ENCODE measurements at regions not wholly inside any gene's neighbourhood (a gene's known extent, or its start where the extent isn't known, plus 50 kb on each side); places are given as distances from the start of the nearest gene placed in this dataset.

GRCh38 chr5:89179731-89180130, 296.7 kb upstream of the MEF2C start:
- H4K91ac ChIP-seq (replicated peaks; ENCODE audit: insufficient read length, low read length), result no peak overlapping the region
- no peaks in the 10 kb centered on the region for H3K79me1 ChIP-seq (ENCODE audit: low read depth, low read length)
- H4K8ac ChIP-seq (ENCODE audit: extremely low read depth, insufficient read depth, low read length), result no peak overlapping the region
- no peaks in the 10 kb centered on the region for H3K4me1 ChIP-seq (replicated peaks in 1 of 4; ENCODE audit: control insufficient read depth in 3 of 4, insufficient read depth in 4 of 4, low read length in 3 of 4)
- no peaks in the 10 kb centered on the region for H3K79me2 ChIP-seq (ENCODE audit: control insufficient read depth in 1 of 2, insufficient read depth in 2 of 2, low read length in 2 of 2)
- no peak overlapping the region for H3K18ac ChIP-seq (ENCODE audit: extremely low read depth, low read length)
- no peak overlapping the region for H2BK20ac ChIP-seq (ENCODE audit: low read length)
- H3K23ac ChIP-seq (ENCODE audit: insufficient read length), result no peak overlapping the region
- H2BK120ac ChIP-seq (replicated peaks; ENCODE audit: low read depth, low read length), result no peak overlapping the region
- no peaks in the 10 kb centered on the region for H3K9me3 ChIP-seq (ENCODE audit: insufficient read depth in 2 of 2, low read depth in 1 of 2, low read length in 1 of 2)
- FAIRE-seq, result no peak
- ChIA-PET CTCF (ENCODE audit: partially characterized antibody) (no interaction called here), POLR2A (ENCODE audit: partially characterized antibody) (no interaction called here)
- no peak overlapping the region for H2BK15ac ChIP-seq (ENCODE audit: low read length)
- H3K23me2 ChIP-seq (ENCODE audit: low read depth, low read length), result no peaks in the 10 kb centered on the region; the same call in 1 of the 2 replicates
- H3K4ac ChIP-seq (replicated peaks; ENCODE audit: insufficient read length, low read depth, low read length), result no peak overlapping the region
- no peaks in the 10 kb centered on the region for H4K20me1 ChIP-seq (replicated peaks in 1 of 2; ENCODE audit: control insufficient read depth in 1 of 2, insufficient read depth in 2 of 2, low read length in 2 of 2)
- no peak overlapping the region for H3K4me2 ChIP-seq (ENCODE audit: insufficient read depth in 1 of 2, low read depth in 2 of 2, low read length in 2 of 2)
- no peak overlapping the region for H3K56ac ChIP-seq (replicated peaks; ENCODE audit: insufficient read length, low read depth, low read length)
- no peaks in the 10 kb centered on the region for H3K27me3 ChIP-seq (replicated peaks in 1 of 4; ENCODE audit: control insufficient read depth in 3 of 4, extremely low read depth in 1 of 4, insufficient read depth in 3 of 4, low read length in 3 of 4)
- no peak for DNase-seq (ENCODE audit: low read depth in 1 of 2, low spot score in 2 of 2)
- H3K27ac ChIP-seq (ENCODE audit: low read depth, low read length), result no peak overlapping the region
- H3K9ac ChIP-seq (replicated peaks in 1 of 4; ENCODE audit: extremely low read depth in 1 of 4, low read depth in 3 of 4, low read length in 3 of 4), result no peak overlapping the region
- H2AK5ac ChIP-seq (ENCODE audit: low read depth, low read length), result no peak overlapping the region
- H2AFZ ChIP-seq (ENCODE audit: low read length), result no peak overlapping the region
- no peak overlapping the region for H3K4me3 ChIP-seq (ENCODE audit: extremely low read depth in 1 of 4, insufficient read depth in 2 of 4, low read depth in 3 of 4, low read length in 4 of 4)
- H3K14ac ChIP-seq (ENCODE audit: insufficient read length), result no peak overlapping the region
- no peak overlapping the region for H2BK12ac ChIP-seq (ENCODE audit: low read depth, low read length)
- no peaks in the 10 kb centered on the region for H3K36me3 ChIP-seq (ENCODE audit: control insufficient read depth in 2 of 4, insufficient read depth in 4 of 4, low read length in 3 of 4)
- no peak overlapping the region for H4K5ac ChIP-seq (ENCODE audit: insufficient read length, low read depth, low read length)
- WGBS, 2 experiments (ENCODE audit: extremely low coverage in 1 of 2, insufficient coverage in 1 of 2, insufficient read length in 1 of 2, insufficient replicate concordance in 2 of 2, low coverage in 1 of 2, low lambda C conversion rate in 2 of 2, missing lambda C conversion rate in 1 of 2), result 91% methylated on average over 3 of the region's 3 CpGs; no CpG with 5 or more reads in 1 of the 2 experiments
- no peak overlapping the region for H2BK5ac ChIP-seq (ENCODE audit: low read depth, low read length)
- TF ChIP-seq KDM4A (IDR thresholded peaks at IDR 0.05; ENCODE audit: low read depth, low read length, severe bottlenecking), result no peak
- no peak for TF ChIP-seq CHD1 (IDR thresholded peaks at IDR 0.05; ENCODE audit: low read depth, low read length)
- no peak for TF ChIP-seq EP300 (IDR thresholded peaks at IDR 0.05; ENCODE audit: borderline replicate concordance in 1 of 2, low read depth in 2 of 2, low read length in 2 of 2)
- no peak for TF ChIP-seq POU5F1 (IDR thresholded peaks at IDR 0.05; ENCODE audit: low read depth, low read length)
- TF ChIP-seq E2F6 (IDR thresholded peaks at IDR 0.05), result no peak
- no peak for TF ChIP-seq BCL11A (IDR thresholded peaks at IDR 0.05; ENCODE audit: low read depth in 2 of 2, low read length in 2 of 2)
- no peak for TF ChIP-seq RNF2 (IDR thresholded peaks at IDR 0.05; ENCODE audit: borderline replicate concordance, low read depth, low read length, missing control alignments, poor library complexity, severe bottlenecking)
- no peak for TF ChIP-seq CBX8 (IDR thresholded peaks at IDR 0.05; ENCODE audit: borderline replicate concordance, low read depth, low read length)
- no peak for TF ChIP-seq JUND (IDR thresholded peaks at IDR 0.05; ENCODE audit: low read length)
- TF ChIP-seq SAP30 (IDR thresholded peaks at IDR 0.05; ENCODE audit: insufficient read depth, insufficient replicate concordance, low read length), result no peak
- no peak for TF ChIP-seq KDM5A (IDR thresholded peaks at IDR 0.05; ENCODE audit: low read length)
- no peak for TF ChIP-seq YY1 (IDR thresholded peaks at IDR 0.05; ENCODE audit: low read depth, low read length)
- TF ChIP-seq TCF12 (IDR thresholded peaks at IDR 0.05; ENCODE audit: low read depth, low read length), result no peak
- TF ChIP-seq JUN (IDR thresholded peaks at IDR 0.05; ENCODE audit: low read depth, low read length), result no peak
